ENCODE measurements at regions not wholly inside any gene's neighbourhood (a gene's known extent, or its start where the extent isn't known, plus 50 kb on each side); places are given as distances from the start of the nearest gene placed in this dataset.

GRCh38 chr14:56902385-56902784, 92.1 kb upstream of the OTX2 start:
- in situ Hi-C loops (cut with MboI; ENCODE audit: low sequenced_read_pairs in 4 of 4) (no loop called here), intact Hi-C loops (cut with DNase I; ENCODE audit: low total_unique reads) (no loop called here)
- no peak overlapping the region for H3K4me3 ChIP-seq
- no peak for DNase-seq
- no peaks in the 10 kb centered on the region for H3K27me3 ChIP-seq
- H3K36me3 ChIP-seq: no peaks in the 10 kb centered on the region
- H3K4me1 ChIP-seq: no peaks in the 10 kb centered on the region
- no peaks in the 10 kb centered on the region for H3K9me3 ChIP-seq
- H3K27ac ChIP-seq: no peak overlapping the region
- no peak for ATAC-seq
- TF ChIP-seq POLR2A (IDR thresholded peaks at IDR 0.05): no peak
- TF ChIP-seq, protein P1, sequence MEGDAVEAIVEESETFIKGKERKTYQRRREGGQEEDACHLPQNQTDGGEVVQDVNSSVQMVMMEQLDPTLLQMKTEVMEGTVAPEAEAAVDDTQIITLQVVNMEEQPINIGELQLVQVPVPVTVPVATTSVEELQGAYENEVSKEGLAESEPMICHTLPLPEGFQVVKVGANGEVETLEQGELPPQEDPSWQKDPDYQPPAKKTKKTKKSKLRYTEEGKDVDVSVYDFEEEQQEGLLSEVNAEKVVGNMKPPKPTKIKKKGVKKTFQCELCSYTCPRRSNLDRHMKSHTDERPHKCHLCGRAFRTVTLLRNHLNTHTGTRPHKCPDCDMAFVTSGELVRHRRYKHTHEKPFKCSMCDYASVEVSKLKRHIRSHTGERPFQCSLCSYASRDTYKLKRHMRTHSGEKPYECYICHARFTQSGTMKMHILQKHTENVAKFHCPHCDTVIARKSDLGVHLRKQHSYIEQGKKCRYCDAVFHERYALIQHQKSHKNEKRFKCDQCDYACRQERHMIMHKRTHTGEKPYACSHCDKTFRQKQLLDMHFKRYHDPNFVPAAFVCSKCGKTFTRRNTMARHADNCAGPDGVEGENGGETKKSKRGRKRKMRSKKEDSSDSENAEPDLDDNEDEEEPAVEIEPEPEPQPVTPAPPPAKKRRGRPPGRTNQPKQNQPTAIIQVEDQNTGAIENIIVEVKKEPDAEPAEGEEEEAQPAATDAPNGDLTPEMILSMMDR (IDR thresholded peaks at IDR 0.05 in 4 of 5, conservative IDR thresholded peaks at IDR 0.05 in 1 of 5): no peak

- ATAC-seq (no peak), DNase-seq (no peak)
- no peak overlapping the region for H3K4me3 ChIP-seq
- in situ Hi-C loops (cut with MboI; ENCODE audit: low sequenced_read_pairs in 4 of 4): no loop called here
- H3K27me3 ChIP-seq: no peaks in the 10 kb centered on the region
- H3K9me3 ChIP-seq: no peaks in the 10 kb centered on the region
- H3K36me3 ChIP-seq: no peaks in the 10 kb centered on the region
- intact Hi-C loops (cut with DNase I; ENCODE audit: low total_unique reads): no loop called here
- H3K27ac ChIP-seq: no peak overlapping the region
- no peaks in the 10 kb centered on the region for H3K4me1 ChIP-seq
- TF ChIP-seq, protein P1 (IDR thresholded peaks at IDR 0.05 in 4 of 5, conservative IDR thresholded peaks at IDR 0.05 in 1 of 5): no peak
- TF ChIP-seq POLR2A (IDR thresholded peaks at IDR 0.05): no peak
Measured at GRCh38 chr14:56900726-56901125, 90.4 kb upstream of the OTX2 start.

- no peak for ATAC-seq
- H3K36me3 ChIP-seq: no peaks in the 10 kb centered on the region
- no peak overlapping the region for H3K27ac ChIP-seq
- H3K27me3 ChIP-seq: no peaks in the 10 kb centered on the region
- H3K9me3 ChIP-seq: no peaks in the 10 kb centered on the region
- TF ChIP-seq, protein P1 (IDR thresholded peaks at IDR 0.05 in 4 of 5, conservative IDR thresholded peaks at IDR 0.05 in 1 of 5): no peak
- TF ChIP-seq POLR2A (IDR thresholded peaks at IDR 0.05): no peak
- in situ Hi-C loops (cut with MboI; ENCODE audit: low sequenced_read_pairs in 4 of 4): no loop called here
- no peaks in the 10 kb centered on the region for H3K4me1 ChIP-seq
- DNase-seq: no peak
- H3K4me3 ChIP-seq: no peak overlapping the region
- intact Hi-C loops (cut with DNase I; ENCODE audit: low total_unique reads): no loop called here
Measured at GRCh38 chr14:56899829-56900228, 89.5 kb upstream of the OTX2 start.

DNA sequence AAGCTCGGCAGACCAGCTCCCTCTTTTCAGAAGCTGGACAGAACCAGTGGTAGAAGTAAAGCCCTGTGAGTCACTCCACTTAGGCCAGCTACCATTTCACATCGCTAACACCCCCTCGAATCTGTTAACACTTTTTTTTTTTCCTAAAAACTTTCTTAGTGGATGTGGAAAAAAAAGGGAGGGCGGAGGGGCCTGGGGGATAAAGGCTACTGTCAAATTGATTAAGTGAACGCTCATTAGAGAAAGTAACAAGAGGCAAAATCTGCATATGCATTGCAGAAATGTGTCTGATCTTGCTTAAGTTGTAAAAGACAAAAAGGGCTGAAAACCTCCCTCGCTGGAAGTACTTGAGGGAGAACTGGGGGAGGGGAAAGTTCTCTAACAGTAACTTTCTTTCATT, 86.6 kb upstream of the OTX2 start:
- Histone ChIP-seq H3K27ac (no peak overlapping the region), H3K27me3 (no peaks in the 10 kb centered on the region), H3K4me1 (no peaks in the 10 kb centered on the region), H3K4me3 (no peak overlapping the region), H3K36me3 (no peaks in the 10 kb centered on the region), H3K9me3 (no peaks in the 10 kb centered on the region)
- in situ Hi-C loops (cut with MboI; ENCODE audit: low sequenced_read_pairs in 4 of 4) (no loop called here), intact Hi-C loops (cut with DNase I; ENCODE audit: low total_unique reads) (no loop called here)
- TF ChIP-seq, protein P1 (IDR thresholded peaks at IDR 0.05 in 4 of 5, conservative IDR thresholded peaks at IDR 0.05 in 1 of 5): no peak
- no peak for TF ChIP-seq POLR2A (IDR thresholded peaks at IDR 0.05)
- DNase-seq: no peak
- ATAC-seq: no peak

DNA sequence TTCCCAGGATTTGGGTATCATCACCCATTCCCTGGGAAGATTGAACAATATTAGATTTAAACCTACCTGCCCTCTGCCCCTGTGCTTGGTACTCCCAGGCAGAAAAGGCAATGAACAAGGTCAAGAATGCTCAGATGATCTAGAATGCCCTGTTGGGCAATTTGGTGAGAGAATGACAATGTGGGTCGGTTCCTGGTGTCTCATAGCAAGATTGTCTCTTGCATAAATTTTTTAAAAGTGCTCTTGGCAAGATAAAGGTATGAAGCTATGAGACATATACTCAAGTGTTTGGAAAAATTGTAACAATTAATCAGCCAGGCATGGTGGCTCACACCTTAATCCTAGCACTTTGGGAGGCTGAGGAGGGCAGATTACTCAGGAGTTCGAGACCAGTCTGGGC, 86.0 kb upstream of the OTX2 start:
- no peaks in the 10 kb centered on the region for H3K27me3 ChIP-seq
- intact Hi-C loops (cut with DNase I; ENCODE audit: low total_unique reads): no loop called here

More for the DNA sequence above, 86.0 kb upstream of the OTX2 start:
- H3K4me1 ChIP-seq: no peaks in the 10 kb centered on the region
- DNase-seq (no peak), ATAC-seq (no peak)
- no peaks in the 10 kb centered on the region for H3K36me3 ChIP-seq
- no peak overlapping the region for H3K4me3 ChIP-seq
- no peak overlapping the region for H3K27ac ChIP-seq
- in situ Hi-C loops (cut with MboI; ENCODE audit: low sequenced_read_pairs in 4 of 4): no loop called here
- H3K9me3 ChIP-seq: no peaks in the 10 kb centered on the region
- TF ChIP-seq, protein P1 (IDR thresholded peaks at IDR 0.05 in 4 of 5, conservative IDR thresholded peaks at IDR 0.05 in 1 of 5): no peak
- TF ChIP-seq POLR2A (IDR thresholded peaks at IDR 0.05): no peak

Measured in gastrocnemius medialis (tissue), 4 donors.